G401.6 (cell line): ENCODE measurements at regions not wholly inside any gene's neighbourhood (a gene's known extent, or its start where the extent isn't known, plus 50 kb on each side); places are given as distances from the start of the nearest gene placed in this dataset.

ENCODE experiments used
- FAIRE-seq: peaks from 2 replicates; lab custom pipeline; 2012; peaks lifted over from hg19 to GRCh38; lab: Jason Lieb, UNC

- FAIRE-seq, result no peak
These were observed 509.8 kb downstream of the ARAP2 start for GRCh38 chr4:35734381-35735098.

DNA sequence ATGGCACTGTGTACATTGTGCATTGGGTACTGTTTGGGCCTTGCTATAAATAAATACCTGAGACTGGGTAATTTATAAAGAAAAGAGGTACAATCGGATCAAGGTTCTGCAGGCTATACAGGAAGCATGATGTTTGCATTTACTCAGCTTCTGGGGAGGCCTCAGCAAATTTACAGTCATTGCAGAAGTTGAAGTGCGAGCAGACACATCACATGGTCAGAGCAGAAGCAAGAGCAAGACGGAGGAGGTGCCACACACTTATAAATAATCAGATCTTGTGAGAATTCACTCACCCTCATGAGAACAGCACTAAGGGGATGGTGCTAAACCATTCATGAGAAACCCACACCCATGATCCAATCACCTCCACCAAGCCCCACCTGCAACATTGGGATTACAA lies 505.0 kb downstream of the ARAP2 start:
- no peak for FAIRE-seq

DNA sequence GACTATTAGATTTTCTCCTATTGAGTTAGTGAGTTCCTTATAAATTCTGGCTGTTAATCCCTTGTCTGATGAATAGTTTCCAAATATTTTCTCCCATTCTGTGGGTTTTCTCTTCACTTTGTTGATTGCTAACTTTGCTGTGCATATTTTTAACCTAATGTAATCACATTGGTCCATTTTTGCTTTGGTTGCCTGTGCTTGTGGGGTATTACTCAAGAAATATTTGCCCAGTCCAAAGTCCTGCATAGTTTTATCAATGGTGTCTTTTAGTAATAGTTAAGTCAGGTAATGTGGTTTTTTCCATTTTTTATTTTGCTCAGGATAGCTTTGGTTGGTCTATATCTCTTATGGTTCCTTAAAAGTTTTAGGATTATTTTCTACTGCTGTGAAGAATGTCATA lies 490.3 kb downstream of the ARAP2 start:
- FAIRE-seq, result no peak

DNA sequence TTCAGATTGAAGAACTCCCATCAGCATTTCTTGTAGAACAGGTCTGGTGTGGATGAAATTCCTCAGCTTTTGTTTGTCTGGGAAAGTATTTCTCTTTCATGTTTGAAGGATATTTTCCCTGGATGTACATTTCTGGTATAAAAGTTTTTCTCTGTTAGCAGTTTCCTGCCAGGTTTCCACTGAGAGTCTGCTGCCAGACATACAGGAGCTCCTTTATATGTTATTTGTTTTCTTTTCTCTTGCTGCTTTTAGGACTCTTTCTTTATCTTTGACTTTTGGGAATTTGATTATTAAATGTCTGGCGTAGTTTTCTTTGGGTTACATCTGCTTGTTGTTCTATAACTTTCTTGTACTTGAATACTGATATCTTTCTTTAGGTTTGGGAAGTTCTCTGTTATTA lies 486.5 kb downstream of the ARAP2 start:
- no peak for FAIRE-seq

- no peak for FAIRE-seq
These were observed 483.5 kb downstream of the ARAP2 start for GRCh38 chr4:35760807-35761206.

DNA sequence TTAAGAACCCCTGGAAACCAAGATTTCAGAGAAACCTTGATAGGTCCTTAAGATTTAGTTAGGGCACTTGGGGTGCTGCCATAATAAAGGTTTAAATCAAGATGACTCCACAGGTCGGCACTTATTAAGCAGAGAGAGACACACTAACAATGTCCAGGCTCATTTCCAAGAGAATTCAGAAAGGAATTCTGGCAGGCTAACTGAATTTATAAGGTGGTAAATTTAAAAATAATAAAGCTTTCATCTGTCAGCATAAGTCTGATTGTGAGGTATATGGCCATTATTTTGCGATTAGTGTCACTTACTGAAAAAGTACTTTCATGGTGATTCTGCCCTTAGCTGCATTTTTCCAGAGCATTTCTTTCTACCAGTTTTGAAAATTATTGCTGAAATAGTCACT lies 472.7 kb downstream of the ARAP2 start:
- no peak for FAIRE-seq

DNA sequence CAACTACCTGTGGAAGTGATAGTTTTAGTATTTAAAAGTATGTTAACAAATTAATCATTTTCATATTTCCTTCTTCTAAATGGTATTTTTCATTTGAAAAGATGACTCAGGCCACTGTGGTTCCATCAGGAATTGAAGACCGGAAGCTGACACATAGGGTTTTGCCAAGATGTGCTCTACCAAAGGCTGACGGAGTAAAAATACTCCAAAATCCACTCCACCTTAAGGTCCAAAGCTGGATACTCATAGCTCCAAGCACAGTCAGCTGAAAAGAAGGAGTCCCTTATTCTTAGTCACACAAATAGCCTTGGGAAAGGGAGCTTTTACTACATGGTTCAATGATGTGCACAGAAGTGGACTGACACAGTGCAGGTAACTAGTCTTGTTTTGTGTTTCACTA lies 472.0 kb downstream of the ARAP2 start:
- FAIRE-seq, result no peak

- no peak for FAIRE-seq
These were observed 454.3 kb downstream of the ARAP2 start for GRCh38 chr4:35789899-35790574.

GRCh38 chr4:35793045-35793722 lies 451.1 kb downstream of the ARAP2 start:
- FAIRE-seq, result no peak

GRCh38 chr4:35793766-35794165 lies 450.5 kb downstream of the ARAP2 start:
- FAIRE-seq, result no peak

- no peak for FAIRE-seq
These were observed 443.6 kb downstream of the ARAP2 start for GRCh38 chr4:35800669-35801068.

GRCh38 chr4:35802644-35803043 lies 441.7 kb downstream of the ARAP2 start:
- no peak for FAIRE-seq

DNA sequence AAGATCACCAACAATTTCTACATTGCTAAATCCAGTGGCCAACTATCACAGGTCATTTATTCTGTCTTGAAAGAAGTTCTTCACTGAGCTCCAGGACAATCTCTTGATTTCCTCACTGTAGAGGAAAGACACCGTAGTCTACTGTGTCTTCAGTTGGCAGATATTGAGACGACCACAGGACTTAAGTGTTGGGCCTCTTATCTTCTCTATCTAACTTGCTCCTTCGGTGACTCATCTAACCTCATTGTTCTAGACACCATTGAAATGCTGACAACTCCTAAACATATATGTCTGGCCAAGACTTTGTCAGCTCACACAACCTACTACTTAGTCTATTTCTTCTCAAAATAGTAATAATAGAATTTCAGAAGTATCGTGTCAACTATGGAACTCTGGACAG lies 425.8 kb downstream of the ARAP2 start:
- FAIRE-seq, result no peak

GRCh38 chr4:35820003-35820402 lies 424.3 kb downstream of the ARAP2 start:
- no peak for FAIRE-seq

- no peak for FAIRE-seq
These were observed 420.1 kb downstream of the ARAP2 start for GRCh38 chr4:35824231-35824630.

DNA sequence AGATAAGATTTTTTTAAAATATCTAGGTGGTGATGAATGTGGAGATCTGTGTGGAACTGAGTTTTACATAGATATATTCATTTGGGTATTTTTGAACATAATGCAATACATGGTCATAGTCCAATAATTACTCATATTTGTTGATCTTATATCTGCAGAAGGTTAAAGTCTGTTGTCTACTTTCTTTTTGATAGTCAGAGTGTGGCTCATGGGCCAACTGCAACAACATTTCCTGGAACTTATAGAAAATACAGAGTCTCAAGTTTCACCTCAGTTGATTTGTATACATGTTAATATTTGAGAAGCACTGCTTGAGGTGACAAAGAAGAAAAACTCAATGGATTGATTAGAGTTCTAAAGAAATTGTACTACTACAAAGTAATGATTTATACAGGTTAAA lies 408.4 kb downstream of the ARAP2 start:
- no peak for FAIRE-seq

GRCh38 chr4:35836596-35836995 lies 407.7 kb downstream of the ARAP2 start:
- FAIRE-seq, result no peak

GRCh38 chr4:35867057-35867456 lies 377.3 kb downstream of the ARAP2 start:
- FAIRE-seq, result no peak

DNA sequence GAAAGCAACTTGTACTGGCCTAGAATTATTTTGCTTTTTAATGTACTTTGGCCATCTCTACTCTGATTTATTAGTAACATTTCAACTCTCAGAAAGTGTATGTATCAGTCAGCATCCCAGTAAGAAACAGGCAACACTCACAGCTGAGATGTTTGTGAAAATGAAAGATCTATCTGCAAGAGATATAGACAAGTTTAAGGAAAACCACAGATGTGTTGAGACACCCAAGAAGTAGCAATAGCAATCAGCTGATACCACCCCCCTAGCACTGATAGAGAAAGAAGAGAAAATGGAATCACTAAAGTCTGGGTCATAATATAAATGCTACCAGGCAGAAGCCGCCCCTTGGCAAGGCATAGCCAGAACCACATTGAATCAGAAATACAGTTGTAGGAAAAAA lies 372.0 kb downstream of the ARAP2 start:
- no peak for FAIRE-seq

- FAIRE-seq, result no peak
These were observed 364.8 kb downstream of the ARAP2 start for GRCh38 chr4:35879479-35879878.

DNA sequence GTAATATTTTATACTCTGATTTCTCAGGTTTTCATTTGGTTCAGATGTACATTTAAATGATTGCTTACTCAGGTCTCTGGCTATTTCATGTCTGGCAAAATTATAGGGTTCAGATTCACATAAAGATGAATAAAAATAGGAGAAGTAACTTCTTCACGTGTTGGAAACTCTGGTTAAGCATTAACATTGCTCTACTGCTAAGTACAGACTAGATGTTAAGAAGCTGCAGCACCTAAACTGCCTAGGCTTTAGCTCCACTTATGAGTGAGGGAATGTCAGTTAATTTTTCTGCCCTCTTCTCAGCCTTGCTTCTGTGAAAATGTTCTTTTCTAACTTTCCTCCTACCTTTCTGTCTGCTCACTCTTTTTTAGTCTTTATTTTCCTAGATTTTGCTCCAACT lies 361.2 kb downstream of the ARAP2 start:
- FAIRE-seq, result no peak

DNA sequence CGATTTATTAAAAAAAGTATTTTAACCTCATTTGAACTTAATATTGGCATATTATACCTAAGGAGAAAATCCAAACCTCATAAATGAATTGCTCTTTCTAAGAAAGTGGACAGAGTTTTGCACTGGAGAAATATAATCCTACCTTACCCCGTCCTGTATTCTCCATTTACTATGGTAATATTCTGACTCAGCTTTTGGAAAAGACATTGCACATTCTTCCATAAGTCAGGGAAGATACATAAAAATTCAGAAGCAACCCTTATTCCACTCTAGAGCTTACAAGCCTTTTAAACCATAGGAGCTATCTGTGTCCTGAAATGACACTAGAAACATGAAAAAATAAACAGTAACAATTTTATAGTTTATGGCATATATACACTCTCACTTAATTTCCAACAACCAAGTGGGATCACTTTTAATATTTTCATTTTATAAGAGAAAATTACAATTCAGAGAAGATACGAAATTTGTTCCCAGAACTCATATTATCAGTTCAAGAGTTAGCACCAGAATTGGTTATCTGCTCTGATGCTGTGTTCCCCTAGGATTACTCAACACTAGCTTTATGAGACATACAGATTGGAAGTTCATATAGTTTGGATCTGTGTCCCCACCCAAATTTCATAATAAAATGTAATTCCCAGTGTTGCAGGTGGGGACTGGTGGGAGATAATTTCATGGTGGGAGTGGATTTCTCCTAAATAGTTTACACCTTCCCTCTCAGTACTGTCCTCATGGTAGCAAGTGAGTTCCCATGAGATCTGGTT lies 359.4 kb downstream of the ARAP2 start:
- no peak for FAIRE-seq

- FAIRE-seq, result no peak
These were observed 346.5 kb downstream of the ARAP2 start for GRCh38 chr4:35897808-35898207.
